HG03097 (cell line): ENCODE measurements at regions not wholly inside any gene's neighbourhood (a gene's known extent, or its start where the extent isn't known, plus 50 kb on each side); places are given as distances from the start of the nearest gene placed in this dataset.
"Not testable (repeated sequence)": the region's sequence is repeated elsewhere in the genome, so short reads cannot be mapped to it uniquely, and the experiment has no call there.

Experiments used
- ATAC-seq: cut with Tn5 transposase; IDR thresholded peaks from one replicate; pipeline ENCODE4 v1.9.1; 2021; ENCODE audit not compliant: unreplicated experiment, low FRiP score

- no peak for ATAC-seq
Observed at GRCh38 chr5:86463339-86463738, 154.4 kb upstream of the COX7C start.

- ATAC-seq = no peak
Observed at GRCh38 chr5:86465052-86465838, 152.5 kb upstream of the COX7C start.

GRCh38 chr5:86466721-86467120 is 151.0 kb upstream of the COX7C start:
- not testable (repeated sequence) for ATAC-seq

DNA sequence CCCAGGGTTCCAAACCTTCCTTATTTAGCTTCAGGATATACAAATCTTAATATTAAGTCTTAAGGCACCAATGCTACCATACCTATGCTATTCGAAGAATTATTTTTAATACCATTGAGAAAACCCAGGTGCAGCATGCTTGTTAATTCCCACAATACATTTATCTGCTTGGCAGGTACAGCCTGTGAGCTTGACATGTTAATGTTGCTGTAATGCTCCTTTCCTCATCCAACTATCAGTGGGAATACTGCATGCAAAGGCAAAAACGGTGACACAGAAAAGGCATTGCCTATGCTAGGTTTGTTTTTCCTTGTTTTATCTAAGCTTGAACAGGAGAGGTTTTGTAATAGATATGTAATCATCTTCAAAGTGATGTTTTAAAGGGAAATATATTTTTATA is 135.7 kb upstream of the COX7C start:
- ATAC-seq = no peak

- ATAC-seq = no peak
Observed at GRCh38 chr5:86493777-86494176, 124.0 kb upstream of the COX7C start.

DNA sequence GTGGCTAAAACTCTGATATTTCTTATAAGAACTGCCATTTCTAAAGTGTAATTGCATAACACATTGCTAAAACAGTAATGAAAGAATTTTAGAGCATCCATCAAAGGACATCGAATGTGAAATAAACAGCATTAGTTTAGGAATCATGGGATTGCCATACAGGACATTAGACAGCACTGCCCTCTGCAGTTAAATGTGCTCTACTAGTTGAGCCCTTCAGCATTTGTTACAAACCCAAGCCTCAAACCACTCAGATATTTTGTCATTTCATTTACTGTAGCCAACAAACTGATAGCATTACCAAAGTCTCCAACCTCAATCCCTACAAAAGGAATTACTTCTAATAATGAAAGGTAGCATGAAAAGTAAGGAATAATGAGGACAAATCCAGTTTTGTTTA is 116.8 kb upstream of the COX7C start:
- ATAC-seq = no peak

DNA sequence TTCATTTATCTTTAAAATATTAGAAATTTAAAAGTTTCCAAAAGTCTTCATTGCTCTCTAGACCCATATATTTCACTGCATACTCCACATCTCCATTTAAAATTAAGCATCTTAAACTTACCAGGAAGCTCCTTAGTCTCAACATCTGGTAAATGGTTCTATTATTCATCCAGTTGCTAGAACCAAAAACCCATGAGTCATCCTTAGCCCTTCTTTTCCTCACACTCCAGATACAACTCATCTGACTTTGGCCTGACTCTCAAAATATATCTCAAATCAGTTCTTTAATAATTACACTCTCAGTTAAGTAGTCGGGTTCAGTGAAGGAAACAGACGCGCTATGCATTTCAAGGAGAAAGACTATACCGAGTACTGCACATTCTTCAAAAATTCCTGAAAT is 110.2 kb upstream of the COX7C start:
- ATAC-seq = no peak

DNA sequence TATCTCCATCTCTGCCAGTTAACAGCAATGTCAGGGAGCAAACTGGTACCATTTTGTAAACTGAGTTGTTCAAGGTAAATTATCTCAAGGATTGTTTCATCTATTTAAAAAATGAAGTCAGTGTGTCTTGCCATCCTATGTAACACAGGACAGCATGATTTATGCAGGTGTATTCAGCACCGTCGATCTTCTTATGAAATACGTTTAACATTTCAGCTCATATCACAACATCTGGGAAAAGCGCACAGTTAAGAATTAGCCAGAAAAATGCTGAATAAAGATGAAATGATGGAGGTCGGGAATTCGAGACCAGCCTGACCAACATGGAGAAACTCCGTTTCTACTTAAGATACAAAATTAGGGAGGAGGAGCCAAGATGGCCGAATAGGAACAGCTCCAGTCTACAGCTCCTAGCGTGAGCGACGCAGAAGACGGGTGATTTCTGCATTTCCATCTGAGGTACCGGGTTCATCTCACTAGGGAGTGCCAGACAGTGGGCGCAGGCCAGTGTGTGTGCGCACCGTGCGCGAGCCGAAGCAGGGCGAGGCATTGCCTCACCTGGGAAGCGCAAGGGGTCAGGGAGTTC is 107.3 kb upstream of the COX7C start:
- ATAC-seq = not testable (repeated sequence)

- no peak for ATAC-seq
Observed at GRCh38 chr5:86523718-86524117, 94.0 kb upstream of the COX7C start.

DNA sequence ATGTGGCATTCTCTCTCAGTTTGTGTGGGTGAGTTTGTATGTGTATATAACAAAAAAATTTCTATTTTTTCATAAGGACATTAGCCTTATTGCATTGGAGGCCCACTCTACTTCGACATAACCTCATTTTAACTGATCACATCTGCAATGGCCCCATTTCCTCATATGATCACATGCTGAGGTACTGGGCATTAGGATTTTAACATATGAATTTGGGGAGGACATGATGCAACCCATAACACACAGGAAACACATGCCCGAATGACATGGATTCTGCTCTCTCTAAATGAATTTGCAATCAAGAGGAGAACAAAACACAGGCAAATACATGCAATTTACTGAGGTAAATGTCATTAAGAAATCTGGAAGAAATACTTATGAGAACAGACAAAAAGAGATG is 92.1 kb upstream of the COX7C start:
- no peak for ATAC-seq

GRCh38 chr5:86526811-86527348 is 90.9 kb upstream of the COX7C start:
- no peak for ATAC-seq

- no peak for ATAC-seq
Observed at GRCh38 chr5:86532429-86532828, 85.3 kb upstream of the COX7C start.

DNA sequence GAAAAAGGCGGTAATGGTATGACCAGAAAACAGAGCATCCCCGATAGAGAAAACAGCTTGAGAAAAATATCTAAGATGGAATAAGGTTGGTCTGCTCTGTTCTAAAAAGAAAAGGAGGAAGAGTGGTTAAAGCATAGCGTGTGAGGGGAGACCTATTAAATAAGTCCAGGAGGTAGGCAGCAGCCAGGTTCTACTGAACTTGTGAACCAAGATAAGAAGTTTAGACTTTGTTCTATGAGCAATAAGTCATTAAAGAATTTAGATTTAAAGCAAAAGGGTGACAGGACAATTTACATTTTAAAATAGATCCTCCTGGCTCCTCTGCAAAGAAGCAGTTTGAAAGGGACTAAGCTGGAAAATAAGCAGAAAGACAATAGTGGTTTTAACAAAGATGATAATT is 81.3 kb upstream of the COX7C start:
- no peak for ATAC-seq

DNA sequence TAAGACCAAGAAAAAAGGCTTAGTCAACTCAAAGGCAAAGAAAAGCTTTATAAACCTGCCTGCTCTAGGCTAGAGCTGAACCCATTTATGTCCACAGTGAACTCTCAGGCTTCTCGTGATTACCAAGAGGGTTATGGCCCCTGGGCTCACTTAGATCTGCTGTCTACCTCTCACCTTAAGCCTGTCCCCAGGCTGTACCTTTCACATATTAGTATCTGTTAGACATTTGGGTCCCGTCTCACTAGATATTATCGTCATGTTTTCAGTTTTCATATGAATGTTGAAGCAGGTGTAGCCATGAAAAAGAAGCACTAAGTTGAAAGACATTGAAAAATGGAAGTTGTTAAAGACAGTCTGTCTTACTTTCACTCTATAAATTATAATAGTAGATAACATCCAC is 75.2 kb upstream of the COX7C start:
- ATAC-seq = no peak

DNA sequence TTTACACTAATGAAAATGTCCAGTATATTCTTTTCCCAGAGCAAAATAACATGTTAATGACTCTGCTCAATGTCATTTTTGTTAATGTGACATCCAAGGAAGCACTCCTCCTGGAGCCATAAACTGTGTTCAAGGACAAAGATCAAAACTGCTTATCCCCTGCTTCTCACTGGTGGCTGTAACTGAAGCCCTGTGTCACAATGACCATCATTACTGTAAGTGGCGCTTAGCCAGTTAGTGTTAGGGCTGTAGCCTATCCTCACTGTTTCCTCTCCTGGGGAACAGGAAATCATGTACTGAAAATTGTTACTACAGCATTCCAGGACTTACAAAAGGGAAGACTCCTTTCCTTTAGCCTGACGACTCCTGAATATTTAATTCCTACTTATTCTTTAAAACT is 71.7 kb upstream of the COX7C start:
- ATAC-seq = no peak

DNA sequence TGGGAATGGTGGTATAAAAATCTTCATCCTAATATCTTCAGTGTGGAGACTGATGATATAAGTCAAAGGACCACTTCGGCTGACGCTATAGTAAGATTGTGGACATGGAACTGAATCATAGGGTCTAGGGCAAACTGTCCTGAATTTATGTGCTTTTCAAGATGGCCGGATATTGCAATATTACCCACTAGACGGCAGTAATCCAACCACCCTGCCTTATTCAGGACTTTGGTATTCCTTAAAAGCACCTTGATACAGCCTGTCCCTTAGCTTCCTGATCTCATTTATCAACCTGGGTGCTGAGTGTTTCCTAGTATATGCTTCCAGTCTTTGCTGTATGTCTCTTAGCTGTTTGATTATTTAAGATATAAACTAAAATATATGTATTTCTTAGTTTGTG is 71.2 kb upstream of the COX7C start:
- ATAC-seq = no peak

GRCh38 chr5:86554638-86555037 is 63.1 kb upstream of the COX7C start:
- no peak for ATAC-seq

- no peak for ATAC-seq
Observed at GRCh38 chr5:86557920-86558319, 59.8 kb upstream of the COX7C start.

DNA sequence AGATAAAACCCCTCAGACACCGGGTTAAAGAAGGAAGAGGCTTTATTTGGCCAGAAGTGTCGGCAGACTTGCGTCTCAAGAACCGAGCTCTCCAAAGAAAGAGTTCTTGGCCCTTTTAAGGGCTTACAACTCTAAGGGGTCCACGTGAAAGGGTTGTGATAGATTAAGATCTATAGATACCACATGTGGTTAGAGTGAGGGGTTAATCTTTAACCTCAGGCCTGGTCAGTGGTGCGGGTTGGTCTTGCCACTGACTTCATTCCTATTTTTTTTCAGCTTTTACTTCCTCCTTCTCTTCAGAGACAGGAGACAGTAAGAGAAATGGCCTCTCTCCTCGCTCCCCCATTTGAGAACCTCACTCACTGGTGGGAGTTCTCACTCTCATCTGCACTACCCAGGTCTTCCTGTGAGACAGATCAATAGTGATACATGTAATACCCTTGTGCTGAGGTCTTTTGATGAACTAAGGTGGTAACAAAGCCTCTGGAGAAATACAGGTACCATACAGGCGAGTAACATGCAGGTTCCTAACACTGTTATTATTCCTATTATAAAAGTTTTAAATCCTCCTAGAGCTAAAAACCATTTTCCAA is 52.4 kb upstream of the COX7C start:
- ATAC-seq = peak; percentile 83

- ATAC-seq = not testable (repeated sequence)
Observed at GRCh38 chr5:86566030-86566429, 51.7 kb upstream of the COX7C start.
